ENCODE measurements at regions not wholly inside any gene's neighbourhood (a gene's known extent, or its start where the extent isn't known, plus 50 kb on each side); places are given as distances from the start of the nearest gene placed in this dataset.

- intact Hi-C loops (cut with micrococcal nuclease) = no loop called here
- H3K27me3 ChIP-seq (ENCODE audit: insufficient read depth, low read length) = no peaks in the 10 kb centered on the region
- DNase-seq (ENCODE audit: low read depth, low spot score) = no peak
- no peaks in the 10 kb centered on the region for H3K79me2 ChIP-seq (ENCODE audit: insufficient read depth, low read length)
- ChIA-PET POLR2A (no interaction called here), CTCF (no interaction called here), RAD21 (ENCODE audit: low non-redundant PET in 1 of 2, low total read pairs in 2 of 2, uncharacterized antibody in 2 of 2, unreplicated experiment in 2 of 2) (no interaction called here)
- H2AFZ ChIP-seq (ENCODE audit: low read depth, low read length, poor library complexity, severe bottlenecking) = no peak overlapping the region
- H4K20me1 ChIP-seq (ENCODE audit: insufficient read depth) = no peaks in the 10 kb centered on the region
- TF ChIP-seq SP1 (IDR thresholded peaks at IDR 0.05; ENCODE audit: low read depth) (no peak), ELF1 (IDR thresholded peaks at IDR 0.05; ENCODE audit: borderline replicate concordance, low read depth) (no peak), ZFX (IDR thresholded peaks at IDR 0.05) (no peak), CEBPB (IDR thresholded peaks at IDR 0.05; ENCODE audit: low read depth) (no peak), MAX (IDR thresholded peaks at IDR 0.05) (no peak), EGR1 (IDR thresholded peaks at IDR 0.05; ENCODE audit: low read depth) (no peak), JUND (IDR thresholded peaks at IDR 0.05) (no peak), SIN3A (IDR thresholded peaks at IDR 0.05; ENCODE audit: low read depth) (no peak), CTCF (IDR thresholded peaks at IDR 0.05 in 2 of 3, conservative IDR thresholded peaks at IDR 0.05 in 1 of 3; ENCODE audit: borderline replicate concordance in 1 of 3, insufficient read depth in 1 of 3, low read depth in 2 of 3, low read length in 2 of 3) (no peak), POLR2A (IDR thresholded peaks at IDR 0.05; ENCODE audit: borderline replicate concordance, extremely low read depth, insufficient read depth, insufficient read length) (no peak), YY1 (IDR thresholded peaks at IDR 0.05; ENCODE audit: extremely low read depth, insufficient replicate concordance, low read depth, low read length) (no peak), EZH2 (IDR thresholded peaks at IDR 0.05) (no peak), SRF (IDR thresholded peaks at IDR 0.05; ENCODE audit: low read depth) (no peak)
- H3K4me3 ChIP-seq (replicated peaks in 1 of 2; ENCODE audit: low read depth in 1 of 2, low read length in 2 of 2) = no peak overlapping the region
- ATAC-seq = no peak
- H3K9me2 ChIP-seq (ENCODE audit: insufficient read depth) = no peaks in the 10 kb centered on the region
- H3K36me3 ChIP-seq (ENCODE audit: control insufficient read depth in 1 of 2, insufficient read depth in 2 of 2, low read length in 2 of 2) = no peaks in the 10 kb centered on the region
- H3K9ac ChIP-seq (ENCODE audit: low read length) = no peak overlapping the region
- H3K27ac ChIP-seq (ENCODE audit: low read depth, low read length) = no peak overlapping the region
- H3K4me1 ChIP-seq (ENCODE audit: control insufficient read depth in 1 of 2, insufficient read depth in 2 of 2, low read length in 2 of 2) = no peaks in the 10 kb centered on the region
- H3K9me3 ChIP-seq (ENCODE audit: control insufficient read depth in 1 of 2, insufficient read depth in 1 of 2, low read depth in 1 of 2, low read length in 2 of 2) = no peaks in the 10 kb centered on the region
- H3K4me2 ChIP-seq (ENCODE audit: low read length) = no peak overlapping the region
- no TSS peak for BruUV-seq (replicated peaks)
Observed at GRCh38 chr10:62899311-62899710, 83.1 kb upstream of the EGR2 start.

Data from HCT116 (cell line).